ENCODE measurements at regions not wholly inside any gene's neighbourhood (a gene's known extent, or its start where the extent isn't known, plus 50 kb on each side); places are given as distances from the start of the nearest gene placed in this dataset.

- no TSS peak for BruUV-seq (replicated peaks)
- Histone ChIP-seq H3K79me2 (ENCODE audit: control insufficient read depth, insufficient read depth, low read length) (no peaks in the 10 kb centered on the region), H4K20me1 (replicated peaks; ENCODE audit: control insufficient read depth, extremely low read depth, insufficient read depth, low read length) (no peaks in the 10 kb centered on the region), H3K9me3 (replicated peaks; ENCODE audit: control insufficient read depth, insufficient read depth, low read length) (no peaks in the 10 kb centered on the region), H3K27me3 (ENCODE audit: control insufficient read depth in 2 of 2, insufficient read depth in 2 of 2, low read length in 2 of 2) (no peaks in the 10 kb centered on the region), H3K9ac (replicated peaks; ENCODE audit: extremely low read depth, insufficient read depth, low read length) (no peak overlapping the region), H3K27ac (ENCODE audit: insufficient read depth, low read depth, low read length) (no peak overlapping the region), H3K36me3 (ENCODE audit: control insufficient read depth in 2 of 2, extremely low read depth in 1 of 2, insufficient read depth in 2 of 2, low read length in 2 of 2) (no peaks in the 10 kb centered on the region), H3K9me1 (replicated peaks; ENCODE audit: control insufficient read depth, extremely low read depth, insufficient read depth, low read length) (no peaks in the 10 kb centered on the region), H3K4me1 (ENCODE audit: control insufficient read depth, extremely low read depth, insufficient read depth, low read length) (no peaks in the 10 kb centered on the region), H3K4me2 (ENCODE audit: insufficient read depth, low read length) (no peak overlapping the region), H3K4me3 (replicated peaks in 1 of 3; ENCODE audit: insufficient read depth in 1 of 3, low read depth in 1 of 3, low read length in 3 of 3) (no peak overlapping the region), H2AFZ (ENCODE audit: low read depth, low read length) (no peak overlapping the region)
- DNase-seq (ENCODE audit: low read depth, low spot score) (no peak), FAIRE-seq (no peak)
- dilution Hi-C loops (cut with MboI; ENCODE audit: extremely low pct_ligation_motif_present, low sequenced_read_pairs): no loop called here
- ChIA-PET CTCF (no interaction called here), POLR2A (no interaction called here)
- intact Hi-C loops (cut with micrococcal nuclease): no loop called here
- TF ChIP-seq EZH2 (IDR thresholded peaks at IDR 0.05; ENCODE audit: borderline replicate concordance, low read depth, low read length, severe bottlenecking): no peak
- no peak for TF ChIP-seq MAX (IDR thresholded peaks at IDR 0.05; ENCODE audit: insufficient read depth, insufficient read length)
- no peak for TF ChIP-seq JUN (IDR thresholded peaks at IDR 0.05; ENCODE audit: borderline replicate concordance, insufficient read depth, insufficient read length, low read depth)
These were observed 914.2 kb upstream of the PCDH7 start for GRCh38 chr4:29805916-29806480.

GRCh38 chr4:29817961-29818360 is 902.2 kb upstream of the PCDH7 start:
- BruUV-seq (replicated peaks): no TSS peak
- DNase-seq (ENCODE audit: low read depth, low spot score) (no peak), FAIRE-seq (no peak)
- ChIA-PET POLR2A (no interaction called here), CTCF (no interaction called here)
- Histone ChIP-seq H2AFZ (ENCODE audit: low read depth, low read length) (no peak overlapping the region), H3K9me3 (replicated peaks; ENCODE audit: control insufficient read depth, insufficient read depth, low read length) (no peaks in the 10 kb centered on the region), H3K9me1 (replicated peaks; ENCODE audit: control insufficient read depth, extremely low read depth, insufficient read depth, low read length) (no peaks in the 10 kb centered on the region), H3K27me3 (ENCODE audit: control insufficient read depth in 2 of 2, insufficient read depth in 2 of 2, low read length in 2 of 2) (no peaks in the 10 kb centered on the region), H3K4me2 (ENCODE audit: insufficient read depth, low read length) (no peak overlapping the region), H4K20me1 (replicated peaks; ENCODE audit: control insufficient read depth, extremely low read depth, insufficient read depth, low read length) (no peaks in the 10 kb centered on the region), H3K79me2 (ENCODE audit: control insufficient read depth, insufficient read depth, low read length) (no peaks in the 10 kb centered on the region), H3K4me1 (ENCODE audit: control insufficient read depth, extremely low read depth, insufficient read depth, low read length) (no peaks in the 10 kb centered on the region), H3K9ac (replicated peaks; ENCODE audit: extremely low read depth, insufficient read depth, low read length) (no peak overlapping the region), H3K27ac (ENCODE audit: insufficient read depth, low read depth, low read length) (no peak overlapping the region), H3K36me3 (ENCODE audit: control insufficient read depth in 2 of 2, extremely low read depth in 1 of 2, insufficient read depth in 2 of 2, low read length in 2 of 2) (no peaks in the 10 kb centered on the region), H3K4me3 (replicated peaks in 1 of 3; ENCODE audit: insufficient read depth in 1 of 3, low read depth in 1 of 3, low read length in 3 of 3) (no peak overlapping the region)
- TF ChIP-seq POLR2AphosphoS5 (IDR thresholded peaks at IDR 0.05; ENCODE audit: insufficient read depth, low read depth, low read length): no peak
- no peak for TF ChIP-seq POLR2A (IDR thresholded peaks at IDR 0.05; ENCODE audit: low read depth, low read length)
- no peak for TF ChIP-seq MAX (IDR thresholded peaks at IDR 0.05; ENCODE audit: insufficient read depth, insufficient read length)
- TF ChIP-seq JUN (IDR thresholded peaks at IDR 0.05; ENCODE audit: borderline replicate concordance, insufficient read depth, insufficient read length, low read depth): no peak
- TF ChIP-seq EZH2 (IDR thresholded peaks at IDR 0.05; ENCODE audit: borderline replicate concordance, low read depth, low read length, severe bottlenecking): no peak
- no peak for TF ChIP-seq FOS (IDR thresholded peaks at IDR 0.05; ENCODE audit: borderline replicate concordance, insufficient read depth, low read length)
- TF ChIP-seq GATA2 (IDR thresholded peaks at IDR 0.05; ENCODE audit: insufficient read depth, insufficient read length, low read depth, low read length): no peak
- no peak for TF ChIP-seq MYC (IDR thresholded peaks at IDR 0.05; ENCODE audit: low read depth, low read length)
- TF ChIP-seq, protein P1, sequence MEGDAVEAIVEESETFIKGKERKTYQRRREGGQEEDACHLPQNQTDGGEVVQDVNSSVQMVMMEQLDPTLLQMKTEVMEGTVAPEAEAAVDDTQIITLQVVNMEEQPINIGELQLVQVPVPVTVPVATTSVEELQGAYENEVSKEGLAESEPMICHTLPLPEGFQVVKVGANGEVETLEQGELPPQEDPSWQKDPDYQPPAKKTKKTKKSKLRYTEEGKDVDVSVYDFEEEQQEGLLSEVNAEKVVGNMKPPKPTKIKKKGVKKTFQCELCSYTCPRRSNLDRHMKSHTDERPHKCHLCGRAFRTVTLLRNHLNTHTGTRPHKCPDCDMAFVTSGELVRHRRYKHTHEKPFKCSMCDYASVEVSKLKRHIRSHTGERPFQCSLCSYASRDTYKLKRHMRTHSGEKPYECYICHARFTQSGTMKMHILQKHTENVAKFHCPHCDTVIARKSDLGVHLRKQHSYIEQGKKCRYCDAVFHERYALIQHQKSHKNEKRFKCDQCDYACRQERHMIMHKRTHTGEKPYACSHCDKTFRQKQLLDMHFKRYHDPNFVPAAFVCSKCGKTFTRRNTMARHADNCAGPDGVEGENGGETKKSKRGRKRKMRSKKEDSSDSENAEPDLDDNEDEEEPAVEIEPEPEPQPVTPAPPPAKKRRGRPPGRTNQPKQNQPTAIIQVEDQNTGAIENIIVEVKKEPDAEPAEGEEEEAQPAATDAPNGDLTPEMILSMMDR (IDR thresholded peaks at IDR 0.05; ENCODE audit: extremely low read depth in 1 of 2, insufficient read depth in 1 of 2, low read depth in 1 of 2, low read length in 2 of 2): no peak
- intact Hi-C loops (cut with micrococcal nuclease): no loop called here
- dilution Hi-C loops (cut with MboI; ENCODE audit: extremely low pct_ligation_motif_present, low sequenced_read_pairs): no loop called here

Data from endothelial cell of umbilical vein (primary cell).